G401.6 (cell line): ENCODE measurements at regions not wholly inside any gene's neighbourhood (a gene's known extent, or its start where the extent isn't known, plus 50 kb on each side); places are given as distances from the start of the nearest gene placed in this dataset.

Experiments used
- FAIRE-seq: peaks from 2 replicates; lab custom pipeline; 2012; peaks lifted over from hg19 to GRCh38; lab: Jason Lieb, UNC

DNA sequence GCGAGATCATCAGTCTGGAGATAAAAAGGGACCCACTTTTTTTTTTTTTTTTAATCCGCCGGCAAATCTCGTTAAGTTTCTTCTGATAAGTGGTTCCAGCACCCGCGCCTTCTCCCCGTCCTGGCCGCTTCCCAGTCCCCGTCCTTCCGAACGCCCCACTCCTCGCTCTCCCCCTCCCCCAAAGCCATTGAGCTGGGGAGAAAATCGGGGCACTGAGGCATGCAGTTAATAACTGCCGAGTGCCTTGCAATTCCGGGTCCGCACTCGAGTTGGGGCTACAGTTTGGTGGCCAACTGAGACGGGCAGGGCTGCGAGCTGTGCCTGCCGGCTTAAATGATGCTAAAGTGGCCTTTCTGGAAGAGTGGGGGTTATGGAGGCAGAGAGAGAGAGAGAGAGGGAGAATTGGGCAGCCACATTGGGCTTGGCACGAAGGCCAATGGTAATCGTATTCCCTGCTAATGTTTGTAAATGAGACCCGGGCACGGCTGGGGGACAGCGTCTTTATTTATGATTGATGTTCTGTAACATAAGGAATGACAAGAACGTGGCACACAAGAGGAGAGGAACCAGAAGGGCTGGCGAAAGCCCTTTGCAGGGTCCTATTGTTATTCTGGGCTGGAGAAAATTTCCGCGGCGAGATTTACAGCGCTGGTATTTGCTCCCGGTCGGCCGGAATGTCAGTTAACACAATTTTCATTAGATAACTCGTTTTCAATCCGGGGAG is 115.4 kb upstream of the MYL2 start:
- FAIRE-seq: no peak

DNA sequence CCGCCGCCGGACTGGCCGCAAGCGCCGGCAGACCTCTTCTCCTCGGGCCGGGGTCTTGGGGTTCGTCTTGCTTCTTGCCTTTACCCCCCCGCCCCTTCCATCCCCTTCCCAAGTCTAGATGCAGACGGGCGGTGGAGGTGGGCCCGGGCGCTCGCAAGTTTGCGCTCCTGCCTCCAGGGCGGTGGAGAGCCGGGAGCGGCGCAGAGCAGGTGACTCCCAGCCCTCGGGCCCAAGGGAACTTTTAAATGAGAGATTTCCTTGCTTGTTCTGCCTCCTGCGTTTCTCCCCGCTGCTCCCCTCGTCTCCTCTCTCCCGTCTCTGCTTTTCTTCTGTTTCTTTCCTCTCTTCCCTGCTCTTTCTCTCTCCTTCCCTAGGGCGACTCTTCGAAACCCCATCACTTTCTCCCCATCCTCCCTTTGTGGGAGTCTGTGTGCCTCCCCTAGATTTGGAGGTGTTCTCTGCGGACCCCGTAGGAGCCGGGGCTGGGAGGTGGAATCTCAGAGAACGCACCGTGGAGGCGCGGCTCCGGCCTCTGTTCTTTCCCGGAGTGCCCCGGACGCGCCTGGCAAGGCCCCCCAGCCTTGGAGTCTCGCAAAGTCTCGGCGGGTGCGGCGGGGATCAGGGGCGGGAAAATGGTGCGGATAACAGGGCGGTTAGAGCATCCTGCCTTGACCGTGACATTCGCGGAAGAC is 114.7 kb upstream of the MYL2 start:
- FAIRE-seq: no peak

GRCh38 chr12:111034083-111034885 is 113.9 kb upstream of the MYL2 start, which contains the start of gene CUX2:
Gene CUX2 (plus strand): TSS chr12:111034165.
- no peak for FAIRE-seq

DNA sequence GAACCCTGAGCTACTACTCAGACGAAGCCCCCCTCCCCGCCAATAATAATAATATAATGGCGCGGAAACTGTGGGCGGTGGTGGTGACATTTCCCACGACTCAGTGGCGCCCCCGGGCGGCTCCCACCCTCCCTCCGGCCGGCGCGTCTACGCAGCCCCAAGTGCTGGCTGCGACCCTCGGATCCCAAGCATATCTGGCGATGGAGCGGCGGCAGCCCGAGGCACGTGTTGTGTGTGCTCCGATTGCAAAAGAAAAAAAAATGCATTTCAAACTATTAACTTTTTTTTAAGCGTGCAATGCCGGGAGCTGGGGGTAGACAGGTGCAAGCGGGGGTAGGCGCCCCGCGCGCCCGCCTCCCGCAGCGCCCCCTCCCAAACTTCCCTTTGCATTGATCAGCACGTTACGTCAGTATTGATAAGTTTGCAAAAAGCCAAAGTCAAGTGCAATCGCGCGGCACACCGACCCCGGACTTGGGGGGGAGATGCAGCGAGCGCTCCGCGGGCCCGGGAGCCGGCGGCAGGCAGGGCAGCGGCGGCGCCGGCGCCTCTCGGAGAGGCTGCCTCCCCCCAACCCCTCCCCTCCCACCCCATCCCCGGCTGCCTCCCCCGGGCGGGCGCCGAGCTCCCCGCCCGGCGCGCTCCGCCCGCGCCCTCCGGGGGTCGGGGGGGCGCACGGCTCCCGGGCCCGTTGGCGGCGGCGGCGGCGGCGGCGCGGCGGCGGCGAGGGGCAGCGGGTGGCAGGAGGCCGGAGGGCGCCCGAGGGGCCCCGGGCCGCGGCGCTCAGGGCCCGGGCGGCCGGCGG is 113.1 kb upstream of the MYL2 start:
- FAIRE-seq: no peak

DNA sequence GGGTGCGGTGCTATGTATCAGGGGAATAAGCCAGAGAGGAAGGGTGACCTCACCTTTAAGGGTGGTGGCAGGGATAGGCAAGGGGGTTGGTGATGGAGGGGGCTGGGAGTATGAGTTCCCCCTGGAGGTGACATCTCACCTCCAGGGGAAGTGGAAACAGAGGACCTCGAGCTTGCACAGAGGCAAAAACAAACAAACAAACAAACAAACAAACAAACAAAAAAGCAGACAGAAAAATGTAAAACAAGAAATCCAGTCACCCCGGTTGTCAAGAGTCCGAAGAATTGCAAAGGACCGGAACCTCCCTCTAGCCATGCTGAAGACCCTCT is 112.2 kb upstream of the MYL2 start:
- no peak for FAIRE-seq

- no peak for FAIRE-seq
Measured at GRCh38 chr12:111031916-111032590, 111.7 kb upstream of the MYL2 start.

DNA sequence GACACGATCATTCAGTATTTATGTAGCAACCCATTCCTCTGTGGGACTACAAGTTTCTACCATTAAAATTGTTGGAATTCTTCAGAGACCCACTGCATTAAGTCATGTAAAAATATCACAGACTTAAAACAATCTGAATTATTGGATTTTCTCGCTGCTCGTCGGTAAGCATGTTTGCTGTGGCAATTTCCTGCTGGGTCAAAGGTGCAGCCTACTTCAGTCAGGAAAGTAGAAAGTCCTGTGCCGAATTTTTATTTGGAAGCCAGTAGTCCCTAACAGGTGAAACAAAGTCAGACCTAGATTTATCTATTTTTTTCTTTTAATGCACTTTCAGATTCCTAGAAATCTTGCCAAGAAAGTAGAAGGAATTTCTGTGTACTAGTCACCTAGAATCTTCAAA is 110.4 kb upstream of the MYL2 start:
- no peak for FAIRE-seq

- no peak for FAIRE-seq
Measured at GRCh38 chr12:111029732-111030131, 109.4 kb upstream of the MYL2 start.

GRCh38 chr12:111029305-111029704 is 108.9 kb upstream of the MYL2 start:
- FAIRE-seq: no peak

DNA sequence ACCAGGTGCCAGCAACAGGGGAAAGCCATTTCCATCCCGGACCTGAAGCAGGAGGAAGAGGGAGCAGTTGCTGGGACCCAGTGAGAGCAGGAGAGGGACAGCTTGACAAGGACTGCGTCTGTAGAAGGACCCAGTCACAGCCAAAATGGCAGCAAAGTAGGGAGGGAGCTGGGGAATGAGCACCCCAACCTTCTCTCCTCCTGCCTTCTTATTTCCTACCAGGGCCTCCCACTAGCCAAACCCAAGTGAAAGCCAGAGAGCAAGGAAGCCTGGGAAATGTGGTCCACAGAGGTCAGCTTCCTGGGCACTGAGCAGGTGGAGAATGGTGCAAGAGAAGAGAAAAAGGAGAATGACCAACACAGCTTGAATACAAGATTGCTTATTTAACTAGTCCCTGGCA is 108.5 kb upstream of the MYL2 start:
- FAIRE-seq: no peak

GRCh38 chr12:111027431-111027830 is 107.1 kb upstream of the MYL2 start:
- FAIRE-seq: no peak

DNA sequence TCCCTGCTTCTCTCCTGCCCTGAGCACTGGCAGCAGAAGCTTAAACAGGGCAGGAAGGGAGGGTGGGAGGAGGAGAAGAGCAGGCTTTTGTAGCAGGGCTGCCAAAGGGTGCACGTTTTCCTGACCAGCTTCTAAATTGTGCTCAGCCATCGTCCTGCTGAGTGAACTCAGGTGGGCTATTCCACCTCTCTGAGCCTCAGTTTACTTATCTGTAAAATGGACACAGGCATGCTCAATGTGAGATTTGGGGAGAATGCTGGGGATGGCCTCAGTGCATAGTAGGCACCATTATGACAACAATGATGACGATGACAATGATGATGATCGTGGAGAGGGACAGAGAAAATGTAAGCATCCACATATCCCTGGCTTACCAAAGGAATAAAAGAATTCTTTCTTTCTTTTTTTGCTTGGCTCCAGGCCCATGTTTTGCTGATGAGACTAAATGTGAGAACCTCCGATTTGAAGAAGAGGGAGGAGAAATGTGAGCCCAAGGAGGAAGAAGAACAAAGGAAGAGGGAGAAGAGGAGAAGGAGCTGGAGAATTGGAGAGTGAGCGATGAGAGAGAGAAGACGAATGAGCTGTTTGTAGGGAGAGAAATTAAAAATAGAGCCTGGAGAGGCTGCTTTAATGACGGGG is 105.5 kb upstream of the MYL2 start:
- FAIRE-seq: no peak

DNA sequence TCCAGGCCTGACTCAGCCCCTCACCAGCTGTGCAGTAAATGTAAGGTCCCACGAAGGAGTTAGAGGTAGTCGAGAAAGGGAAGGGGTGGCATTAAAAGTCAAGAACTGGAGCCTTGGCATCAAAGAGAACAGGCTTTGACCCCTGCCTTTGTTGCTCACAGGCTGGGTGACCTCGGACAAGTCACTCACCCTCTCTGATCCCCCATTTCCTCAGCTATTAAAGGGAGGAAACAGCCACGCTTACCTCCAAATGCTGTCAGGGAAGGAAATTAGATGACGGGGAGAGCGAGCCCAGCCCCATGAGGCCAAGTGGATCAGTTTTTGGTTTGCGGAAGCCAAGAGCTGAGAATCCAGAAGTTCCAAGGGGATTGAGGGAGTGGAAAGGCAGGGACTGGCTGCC is 104.9 kb upstream of the MYL2 start:
- no peak for FAIRE-seq

DNA sequence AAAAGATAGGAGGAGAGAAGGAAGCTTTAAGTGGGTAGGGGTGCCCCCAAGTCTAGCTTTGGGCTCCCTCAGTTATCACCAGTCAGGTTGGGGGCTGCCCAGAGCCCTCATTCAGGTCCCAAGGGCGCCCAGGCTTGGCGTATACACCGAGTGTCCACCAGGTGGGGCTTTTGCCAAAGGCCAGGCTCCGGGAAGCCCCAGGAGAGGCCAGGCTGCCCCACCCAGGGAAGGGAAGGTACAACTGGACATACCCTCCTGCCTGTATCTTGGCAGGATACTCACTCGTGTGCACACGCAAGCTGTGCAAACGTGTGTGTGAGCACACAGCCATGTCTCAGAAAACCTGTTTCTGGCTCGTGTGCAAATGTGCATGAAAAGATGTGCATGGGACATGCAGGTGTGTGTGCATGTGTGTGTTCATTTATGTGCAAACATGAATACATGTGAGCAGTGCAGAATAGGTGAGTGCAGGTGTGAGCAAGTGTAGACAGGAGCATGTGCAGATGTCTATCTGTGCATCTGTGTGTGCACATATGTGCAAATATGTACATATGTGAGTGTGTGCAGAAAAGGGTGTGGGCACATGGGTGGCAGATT is 103.9 kb upstream of the MYL2 start:
- FAIRE-seq: no peak

DNA sequence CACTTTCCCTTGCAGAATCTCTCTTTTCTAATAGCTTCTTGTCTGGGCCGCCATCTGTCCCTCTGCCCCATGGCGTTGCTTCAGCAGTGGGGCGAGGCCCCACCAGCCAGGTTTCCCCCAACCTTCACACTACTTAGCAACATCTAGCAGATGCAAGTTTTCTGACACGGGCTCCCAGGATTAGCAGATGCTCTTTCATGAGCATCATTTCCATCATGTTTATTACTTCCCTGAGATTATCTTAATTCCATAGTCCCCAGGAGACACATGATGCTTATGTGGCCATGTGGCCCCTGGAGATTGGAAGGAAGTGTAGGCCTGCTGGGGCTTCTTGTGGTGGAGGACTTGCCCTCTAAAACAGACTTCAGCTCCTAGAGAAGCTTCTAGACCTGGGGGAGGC is 102.0 kb upstream of the MYL2 start:
- no peak for FAIRE-seq

- no peak for FAIRE-seq
Measured at GRCh38 chr12:111014547-111014946, 94.2 kb upstream of the MYL2 start.

GRCh38 chr12:111012918-111013317 is 92.5 kb upstream of the MYL2 start:
- no peak for FAIRE-seq

DNA sequence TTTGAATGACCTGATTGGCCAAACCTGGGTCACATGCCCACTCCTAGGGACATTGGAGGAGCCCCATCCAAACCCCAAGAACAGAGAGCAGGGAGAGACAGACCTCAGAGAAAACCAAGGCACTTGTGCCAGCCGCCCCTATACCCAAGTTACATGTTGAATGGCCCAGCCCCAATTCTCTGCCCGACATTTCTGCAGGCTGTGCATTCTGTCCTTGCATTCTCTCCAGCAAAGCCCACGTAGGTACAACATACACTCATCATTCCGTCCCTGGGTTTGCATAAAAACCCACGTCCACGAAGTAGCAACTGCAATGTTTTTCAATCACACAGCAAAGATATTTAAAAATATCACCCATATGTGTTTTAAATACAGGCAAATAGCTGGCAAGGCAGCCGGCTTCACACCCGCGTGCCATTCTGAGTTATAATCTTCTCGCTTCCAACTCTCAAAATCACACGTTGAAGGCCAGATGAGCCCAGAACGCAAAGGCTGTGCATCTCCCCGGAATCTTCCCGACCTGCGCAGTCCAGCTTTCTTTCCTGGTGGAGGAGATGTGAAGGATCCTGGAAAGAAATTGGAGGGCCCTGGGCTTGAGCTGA is 91.7 kb upstream of the MYL2 start:
- FAIRE-seq: no peak

- no peak for FAIRE-seq
Measured at GRCh38 chr12:111010916-111011657, 90.7 kb upstream of the MYL2 start.

GRCh38 chr12:111010061-111010460 is 89.7 kb upstream of the MYL2 start:
- no peak for FAIRE-seq
